Heart left ventricle (tissue), 13 donors: ENCODE measurements at regions not wholly inside any gene's neighbourhood (a gene's known extent, or its start where the extent isn't known, plus 50 kb on each side); places are given as distances from the start of the nearest gene placed in this dataset.

Experiments
- CTCF ChIP-seq, 12 donors: fragments of 200-600 bp; sonication (generic) in 4 of 12; IDR thresholded peaks; one replicate each; pipeline versions ENCODE4 v1.5.0 to v1.8.0; 2018 to 2022; ENCODE audit warnings: antibody characterized with exemption in 12 of 12, mild to moderate bottlenecking in 5 of 12
- POLR2A ChIP-seq, 2 donors: fragments of 450-650 bp; IDR thresholded peaks; one replicate each; pipeline ENCODE4 v1.6.1; 2017; ENCODE audit warnings: antibody characterized with exemption in 2 of 2, mild to moderate bottlenecking in 2 of 2, moderate library complexity in 2 of 2
- donor health status: ischemic (EF 13 %, LVEDD 7.1; RV severe dilation, severe dysfunction).
- donor health status: DM: no; HTN: yes; CAD: no.
- donor health status: DM: no; HTN: no; CAD: no.
- donor health status: ischemic (EF 25% LVEDD 6.9; RV normal size, moderate dysfunction).
- donor health status: ischemic (EF 25% LVEDD 5.7; RV mildly dilated, moderate dysfunction).
- donor health status: ischemic (EF 35%, LVEDD 5.7; RV mildly dilated, moderate dysfunction).
- donor health status: nonischemic (EF 11% LVEDD 7.7; RV severe dilation, severe dysfunction).
- donor health status: DM: yes; HTN: yes; CAD: no.
- donor health status: PGD.
- donor health status: ischemic (EF 29% LVEDD 5.4; RV normal size, mild dysfunction).
- donor health status: nonischemic (EF 23%, LVEDD 6.1; RV moderate dilation, normal function).

GRCh38 chr2:153644955-153645354 lies 166.4 kb upstream of the RPRM start:
- no peak for TF ChIP-seq CTCF (IDR thresholded peaks at IDR 0.05)
- TF ChIP-seq POLR2A (IDR thresholded peaks at IDR 0.05) = no peak
